ENCODE measurements at regions not wholly inside any gene's neighbourhood (a gene's known extent, or its start where the extent isn't known, plus 50 kb on each side); places are given as distances from the start of the nearest gene placed in this dataset.

- in situ Hi-C loops (cut with MboI; ENCODE audit: low sequenced_read_pairs): no loop called here
- intact Hi-C loops (cut with micrococcal nuclease): no loop called here
- Histone ChIP-seq H3K36me3 (ENCODE audit: control insufficient read depth, insufficient read depth, low read length) (no peaks in the 10 kb centered on the region), H2BK15ac (ENCODE audit: low read depth, low read length) (no peak overlapping the region), H3K79me1 (ENCODE audit: low read depth in 1 of 2, low read length in 2 of 2) (no peaks in the 10 kb centered on the region), H4K20me1 (ENCODE audit: insufficient read depth, low read length) (no peaks in the 10 kb centered on the region), H3K56ac (ENCODE audit: extremely low read depth, insufficient read depth, low read length) (no peak overlapping the region), H4K91ac (ENCODE audit: insufficient read depth, low read depth, low read length) (no peak overlapping the region), H3K9me1 (ENCODE audit: insufficient read depth, low read length) (no peaks in the 10 kb centered on the region), H3K27ac (ENCODE audit: insufficient read depth, low read length) (no peak overlapping the region), H2AFZ (replicated peaks; ENCODE audit: low read length, poor library complexity) (no peak overlapping the region), H3K23ac (ENCODE audit: low read depth, low read length) (no peak overlapping the region), H3K18ac (ENCODE audit: low read depth, low read length) (no peak overlapping the region), H3K4me3 (ENCODE audit: insufficient read depth, low read depth, low read length) (no peak overlapping the region), H2BK20ac (ENCODE audit: low read depth, low read length) (no peak overlapping the region), H2AK5ac (ENCODE audit: low read depth, low read length) (no peak overlapping the region), H3K4me1 (ENCODE audit: control insufficient read depth, insufficient read depth, low read length) (no peaks in the 10 kb centered on the region), H2BK5ac (ENCODE audit: low read depth, low read length, poor library complexity, severe bottlenecking) (no peak overlapping the region), H3K4ac (ENCODE audit: low read depth, low read length) (no peak overlapping the region), H3K9ac (ENCODE audit: low read depth, low read length) (no peak overlapping the region), H4K5ac (ENCODE audit: low read depth, low read length) (no peak overlapping the region), H3K14ac (replicated peaks; ENCODE audit: low read depth, low read length) (no peak overlapping the region), H3K27me3 (ENCODE audit: control insufficient read depth, insufficient read depth, low read length) (no peaks in the 10 kb centered on the region), H3K9me3 (ENCODE audit: control insufficient read depth, insufficient read depth, low read length) (peaks cover 2% of the 10 kb centered on the region; the same call in 1 of the 2 replicates), H2BK120ac (ENCODE audit: low read depth, low read length) (no peak overlapping the region), H2AK9ac (replicated peaks; ENCODE audit: low read depth, low read length, poor library complexity) (no peak overlapping the region), H3K4me2 (ENCODE audit: low read depth, low read length) (no peak overlapping the region), H4K8ac (ENCODE audit: low read depth in 2 of 2, low read length in 2 of 2) (no peak overlapping the region)
- ChIA-PET CTCF (no interaction called here), POLR2A (ENCODE audit: unreplicated experiment) (no interaction called here)
- no peak for TF ChIP-seq MAFK (IDR thresholded peaks at IDR 0.05; ENCODE audit: low read depth, low read length)
- TF ChIP-seq MAZ (IDR thresholded peaks at IDR 0.05; ENCODE audit: borderline replicate concordance, low read depth, low read length): no peak
- TF ChIP-seq RCOR1 (IDR thresholded peaks at IDR 0.05; ENCODE audit: insufficient replicate concordance, low read length): no peak
- no peak for TF ChIP-seq USF2 (IDR thresholded peaks at IDR 0.05; ENCODE audit: low read depth, low read length)
- no peak for TF ChIP-seq RAD21 (IDR thresholded peaks at IDR 0.05; ENCODE audit: low read length)
- no peak for TF ChIP-seq POLR2A (IDR thresholded peaks at IDR 0.05; ENCODE audit: low read depth, low read length)
- no peak for TF ChIP-seq CTCF (conservative IDR thresholded peaks at IDR 0.05; ENCODE audit: low read depth, low read length)
- no peak for TF ChIP-seq FOS (IDR thresholded peaks at IDR 0.05; ENCODE audit: low read depth, low read length)
- TF ChIP-seq MXI1 (IDR thresholded peaks at IDR 0.05; ENCODE audit: borderline replicate concordance, low read depth, low read length): no peak
- no peak for TF ChIP-seq BHLHE40 (IDR thresholded peaks at IDR 0.05; ENCODE audit: low read depth, low read length)
- no peak for TF ChIP-seq SMC3 (IDR thresholded peaks at IDR 0.05; ENCODE audit: low read depth, low read length)
- no peak for TF ChIP-seq CHD1 (IDR thresholded peaks at IDR 0.05; ENCODE audit: low read depth, low read length)
- no peak for TF ChIP-seq RFX5 (IDR thresholded peaks at IDR 0.05; ENCODE audit: low read depth, low read length)
- no peak for TF ChIP-seq NFE2L2 (IDR thresholded peaks at IDR 0.05; ENCODE audit: low read depth, low read length)
- no peak for TF ChIP-seq ELK1 (IDR thresholded peaks at IDR 0.05; ENCODE audit: borderline replicate concordance, low read depth, low read length)
- no peak for TF ChIP-seq CEBPB (IDR thresholded peaks at IDR 0.05; ENCODE audit: low read depth, low read length)
- no TSS peak for BruUV-seq (replicated peaks)
- ATAC-seq (ENCODE audit: low read depth) (no peak), DNase-seq (no peak)
- dilution Hi-C loops (cut with HindIII; ENCODE audit: low sequenced_read_pairs, unreplicated experiment): no loop called here
Observed at GRCh38 chr5:136510481-136510880, 145.1 kb upstream of the TRPC7 start.

Measured in IMR-90 (cell line).